LNCAP (cell line): ENCODE measurements at regions not wholly inside any gene's neighbourhood (a gene's known extent, or its start where the extent isn't known, plus 50 kb on each side); places are given as distances from the start of the nearest gene placed in this dataset.

Source experiments
- CTCF ChIP-seq: fragments of 450-650 bp; IDR thresholded peaks from 2 replicates; pipeline ENCODE4 v1.5.1; 2017; ENCODE audit warnings: mild to moderate bottlenecking

- no peak for TF ChIP-seq CTCF
Measured at GRCh38 chr10:78996792-78997129, 72.0 kb upstream of the ZMIZ1 start.

GRCh38 chr10:78997635-78998618 is 70.8 kb upstream of the ZMIZ1 start:
- TF ChIP-seq CTCF, result no peak

GRCh38 chr10:79001082-79001885 is 67.5 kb upstream of the ZMIZ1 start:
- no peak for TF ChIP-seq CTCF

- TF ChIP-seq CTCF, result no peak
Measured at GRCh38 chr10:79002336-79002735, 66.4 kb upstream of the ZMIZ1 start.

- no peak for TF ChIP-seq CTCF
Measured at GRCh38 chr10:79003183-79004100, 65.3 kb upstream of the ZMIZ1 start.

- no peak for TF ChIP-seq CTCF
Measured at GRCh38 chr10:79004311-79004710, 64.5 kb upstream of the ZMIZ1 start.
